Hepatocyte (in vitro differentiated cells): ENCODE measurements at regions not wholly inside any gene's neighbourhood (a gene's known extent, or its start where the extent isn't known, plus 50 kb on each side); places are given as distances from the start of the nearest gene placed in this dataset.
"Not testable (repeated sequence)": the region's sequence is repeated elsewhere in the genome, so short reads cannot be mapped to it uniquely, and the experiment has no call there.

ENCODE experiments used
- DNase-seq: peaks from one replicate; pipeline ENCODE4 v3.0.0-alpha.2; 2016; ENCODE audit warnings: low spot score
- H2AFZ ChIP-seq: fragments of 200-600 bp; sonication (generic); 2 replicates; pipeline ENCODE4 v1.6.0; 2016; ENCODE audit warnings: antibody characterized with exemption, mild to moderate bottlenecking
- H3K27ac ChIP-seq: fragments of 200-600 bp; sonication (generic); 2 replicates; pipeline ENCODE4 v1.5.1; 2016; ENCODE audit warnings: mild to moderate bottlenecking
- H3K27me3 ChIP-seq: fragments of 200-600 bp; sonication (generic); 2 replicates; pipeline ENCODE4 v1.6.1; 2016
- H3K36me3 ChIP-seq: fragments of 200-600 bp; sonication (generic); replicated peaks from 2 replicates; pipeline ENCODE4 v1.5.1; 2016; ENCODE audit warnings: low read depth; ENCODE audit not compliant: insufficient read depth
- H3K4me1 ChIP-seq: fragments of 200-600 bp; sonication (generic); 2 replicates; pipeline ENCODE4 v1.5.1; 2016; ENCODE audit warnings: mild to moderate bottlenecking, moderate library complexity; ENCODE audit not compliant: insufficient read depth
- H3K4me2 ChIP-seq: fragments of 200-600 bp; sonication (generic); 2 replicates; pipeline ENCODE4 v1.6.0; 2016
- H3K4me3 ChIP-seq: fragments of 200-600 bp; sonication (generic); 2 replicates; pipeline ENCODE4 v1.5.1; 2016; ENCODE audit warnings: mild to moderate bottlenecking
- H3K79me2 ChIP-seq: fragments of 200-600 bp; sonication (generic); 2 replicates; pipeline ENCODE4 v1.6.0; 2017; ENCODE audit warnings: mild to moderate bottlenecking
- H3K9me2 ChIP-seq: fragments of 200-600 bp; sonication (generic); replicated peaks from 2 replicates; pipeline ENCODE4 v1.6.0; 2017; ENCODE audit warnings: mild to moderate bottlenecking; ENCODE audit not compliant: insufficient read depth
- H3K9me3 ChIP-seq: fragments of 200-600 bp; sonication (generic); 2 replicates; pipeline ENCODE4 v1.5.1; 2016; ENCODE audit warnings: low read depth, mild to moderate bottlenecking
- H4K20me1 ChIP-seq: fragments of 200-600 bp; sonication (generic); 2 replicates; pipeline ENCODE4 v1.6.0; 2016; ENCODE audit warnings: mild to moderate bottlenecking; ENCODE audit not compliant: insufficient read depth, poor library complexity, severe bottlenecking
- EZH2 ChIP-seq: fragments of 200-600 bp; sonication (generic); IDR thresholded peaks from 2 replicates; pipeline ENCODE4 v1.6.1; 2016; ENCODE audit warnings: antibody characterized with exemption, mild to moderate bottlenecking, borderline replicate concordance
- EZH2phosphoT487 ChIP-seq: fragments of 200-600 bp; sonication (generic); IDR thresholded peaks from one replicate; pipeline ENCODE4 v1.6.1; 2018; ENCODE audit warnings: antibody characterized with exemption, mild to moderate bottlenecking, low read depth, moderate library complexity; ENCODE audit not compliant: unreplicated experiment, severe bottlenecking
- WGBS: methylation state at CpG from one replicate; pipeline ENCODE4 v1.1.6; 2016; ENCODE audit warnings: low lambda C conversion rate; ENCODE audit errors: missing lambda C conversion rate; 5-methylcytosine and 5-hydroxymethylcytosine counted together
- TF ChIP-seq, protein P1 (sequence below): fragments of 200-600 bp; sonication (generic); IDR thresholded peaks from 2 replicates; pipeline ENCODE4 v1.5.1; 2016; ENCODE audit warnings: antibody characterized with exemption, mild to moderate bottlenecking; ENCODE audit not compliant: poor library complexity

DNA sequence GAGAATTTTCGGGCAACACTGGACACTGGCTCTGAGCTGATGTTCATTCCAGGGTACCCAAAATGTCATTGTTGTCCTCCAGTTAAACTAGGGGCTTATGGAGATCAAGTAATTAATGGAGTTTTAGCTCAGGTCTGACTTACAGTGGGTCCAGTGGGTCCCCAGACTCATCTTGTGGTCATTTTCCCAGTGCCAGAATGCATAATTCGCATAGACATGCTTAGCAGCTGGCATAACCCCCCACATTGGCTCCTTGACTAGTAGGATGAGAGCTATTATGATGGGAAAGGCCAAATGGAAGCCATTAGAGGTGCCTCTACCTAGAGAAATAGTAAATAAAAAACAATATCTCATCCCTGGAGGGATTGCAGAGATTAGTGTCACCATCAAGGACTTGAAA, 818.9 kb downstream of the TMTC2 start:
- DNase-seq, result no peak
- TF ChIP-seq EZH2phosphoT487 (no peak), EZH2 (no peak)
- TF ChIP-seq, protein P1, sequence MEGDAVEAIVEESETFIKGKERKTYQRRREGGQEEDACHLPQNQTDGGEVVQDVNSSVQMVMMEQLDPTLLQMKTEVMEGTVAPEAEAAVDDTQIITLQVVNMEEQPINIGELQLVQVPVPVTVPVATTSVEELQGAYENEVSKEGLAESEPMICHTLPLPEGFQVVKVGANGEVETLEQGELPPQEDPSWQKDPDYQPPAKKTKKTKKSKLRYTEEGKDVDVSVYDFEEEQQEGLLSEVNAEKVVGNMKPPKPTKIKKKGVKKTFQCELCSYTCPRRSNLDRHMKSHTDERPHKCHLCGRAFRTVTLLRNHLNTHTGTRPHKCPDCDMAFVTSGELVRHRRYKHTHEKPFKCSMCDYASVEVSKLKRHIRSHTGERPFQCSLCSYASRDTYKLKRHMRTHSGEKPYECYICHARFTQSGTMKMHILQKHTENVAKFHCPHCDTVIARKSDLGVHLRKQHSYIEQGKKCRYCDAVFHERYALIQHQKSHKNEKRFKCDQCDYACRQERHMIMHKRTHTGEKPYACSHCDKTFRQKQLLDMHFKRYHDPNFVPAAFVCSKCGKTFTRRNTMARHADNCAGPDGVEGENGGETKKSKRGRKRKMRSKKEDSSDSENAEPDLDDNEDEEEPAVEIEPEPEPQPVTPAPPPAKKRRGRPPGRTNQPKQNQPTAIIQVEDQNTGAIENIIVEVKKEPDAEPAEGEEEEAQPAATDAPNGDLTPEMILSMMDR, result no peak
- Histone ChIP-seq H3K4me1 (no peaks in the 10 kb centered on the region), H3K9me2 (no peaks in the 10 kb centered on the region), H3K27ac (no peak overlapping the region), H3K79me2 (no peaks in the 10 kb centered on the region), H3K27me3 (no peaks in the 10 kb centered on the region), H4K20me1 (no peaks in the 10 kb centered on the region), H2AFZ (no peak overlapping the region), H3K36me3 (no peaks in the 10 kb centered on the region), H3K4me3 (no peak overlapping the region), H3K4me2 (no peak overlapping the region), H3K9me3 (no peaks in the 10 kb centered on the region)
- WGBS, result 79% methylated on average over 2 of the region's 2 CpGs

DNA sequence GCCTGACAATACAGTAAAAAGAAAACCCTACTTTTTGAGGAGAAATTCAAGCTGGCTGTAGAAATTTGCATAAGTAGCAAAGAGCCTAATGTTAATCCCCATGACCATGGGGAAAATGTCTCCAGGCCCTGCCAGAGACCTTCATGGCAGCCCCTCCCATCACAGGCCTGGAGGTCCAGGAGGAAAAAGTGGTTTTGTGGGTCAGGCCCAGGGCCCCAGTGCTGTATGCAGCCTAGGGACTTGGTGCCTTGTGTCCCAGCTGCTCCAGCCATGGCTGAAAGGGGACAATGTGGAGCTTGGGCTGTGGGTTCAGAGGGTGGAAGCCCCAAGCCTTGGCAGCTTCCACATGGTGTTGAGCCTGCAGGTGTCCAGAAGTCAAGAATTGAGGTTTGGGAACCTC, 813.2 kb downstream of the TMTC2 start:
- not testable (repeated sequence) for H4K20me1 ChIP-seq, H3K27me3 ChIP-seq, H3K4me1 ChIP-seq, H3K27ac ChIP-seq, H3K36me3 ChIP-seq, H3K9me3 ChIP-seq, H3K4me3 ChIP-seq, H3K9me2 ChIP-seq, H2AFZ ChIP-seq, H3K4me2 ChIP-seq, H3K79me2 ChIP-seq, DNase-seq

DNA sequence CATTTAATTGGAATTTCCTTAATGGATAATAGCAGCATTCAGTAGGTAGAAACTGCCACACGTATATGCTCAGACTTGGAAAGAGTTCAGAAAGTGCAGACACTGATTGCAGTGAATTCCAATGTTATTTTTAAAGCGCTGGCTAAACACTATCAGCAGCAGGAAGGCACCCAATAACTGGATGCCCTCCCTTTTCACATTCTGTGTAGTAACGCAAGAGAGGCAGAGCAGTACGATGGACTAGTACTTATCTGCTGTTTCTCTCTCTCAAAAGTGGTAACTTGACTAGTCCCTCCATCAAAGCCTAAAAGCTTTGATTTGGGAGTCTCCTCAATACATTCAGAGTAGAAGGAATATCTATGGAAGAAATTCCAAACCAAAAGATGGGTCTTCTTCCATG, 791.0 kb downstream of the TMTC2 start:
- no peaks in the 10 kb centered on the region for H3K9me2 ChIP-seq
- 35% methylated on average over 4 of the region's 4 CpGs for WGBS
- H3K79me2 ChIP-seq, result no peaks in the 10 kb centered on the region
- no peak overlapping the region for H2AFZ ChIP-seq
- no peaks in the 10 kb centered on the region for H3K36me3 ChIP-seq
- H3K4me2 ChIP-seq, result no peak overlapping the region
- H3K4me3 ChIP-seq, result no peak overlapping the region
- TF ChIP-seq EZH2 (no peak), EZH2phosphoT487 (no peak)
- TF ChIP-seq, protein P1, result no peak
- peaks cover 6% of the 10 kb centered on the region for H3K4me1 ChIP-seq
- H3K27me3 ChIP-seq, result peaks cover 4% of the 10 kb centered on the region
- DNase-seq, result no peak
- no peak overlapping the region for H3K27ac ChIP-seq
- no peaks in the 10 kb centered on the region for H3K9me3 ChIP-seq
- H4K20me1 ChIP-seq, result no peaks in the 10 kb centered on the region

DNA sequence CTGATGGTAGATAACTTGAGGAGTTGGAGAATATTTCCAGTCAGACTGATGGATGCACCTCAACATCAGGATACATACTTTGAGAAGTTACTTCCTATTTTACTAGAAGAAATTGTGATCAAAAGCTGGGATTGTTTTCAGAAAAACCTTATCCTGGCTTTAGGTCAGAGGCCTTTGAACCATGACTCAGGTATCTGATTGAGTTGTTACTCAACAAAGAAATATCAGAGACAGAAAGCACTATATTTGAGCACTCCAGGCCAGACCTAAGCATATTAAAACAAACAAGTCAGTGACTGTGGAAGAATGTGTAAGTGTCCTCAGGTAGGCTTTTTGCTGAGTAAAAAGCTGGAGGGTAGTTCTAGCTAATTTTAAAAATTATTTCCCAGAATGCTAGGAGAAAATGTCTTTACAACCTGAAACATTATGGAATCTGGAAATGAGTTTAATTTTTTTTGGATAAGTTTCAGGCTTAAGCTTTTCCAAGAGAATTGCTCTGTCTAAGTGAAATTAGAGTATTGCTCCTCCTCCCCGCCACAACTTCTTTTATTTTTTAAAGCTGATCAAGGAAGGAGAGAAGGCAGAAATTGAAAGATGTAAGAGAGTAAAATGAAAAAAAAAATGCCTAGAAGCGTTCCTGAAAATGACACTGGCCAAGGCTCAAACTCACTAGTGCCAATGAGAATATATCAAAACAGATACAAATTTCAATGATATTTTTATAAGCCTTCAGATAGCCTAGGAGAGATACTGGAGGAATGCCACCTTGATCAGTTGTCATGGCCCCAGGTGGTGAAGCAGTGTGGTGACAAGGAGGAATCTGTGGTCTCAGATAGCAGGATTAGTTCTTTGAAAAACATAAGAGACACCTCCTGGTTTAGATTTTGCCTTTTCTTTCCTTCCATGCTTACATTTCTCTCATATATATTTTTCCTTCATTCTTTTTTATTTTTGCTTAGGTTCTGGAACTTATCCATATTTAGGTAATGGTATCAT, 790.3 kb downstream of the TMTC2 start:
- no peak overlapping the region for H3K27ac ChIP-seq
- peaks cover 4% of the 10 kb centered on the region for H3K27me3 ChIP-seq
- WGBS, result 86% methylated on average over 2 of the region's 2 CpGs
- no peak overlapping the region for H3K4me3 ChIP-seq
- no peaks in the 10 kb centered on the region for H3K36me3 ChIP-seq
- no peaks in the 10 kb centered on the region for H3K79me2 ChIP-seq
- H4K20me1 ChIP-seq, result no peaks in the 10 kb centered on the region
- H3K4me1 ChIP-seq, result peaks cover 6% of the 10 kb centered on the region
- no peak for DNase-seq
- no peaks in the 10 kb centered on the region for H3K9me2 ChIP-seq
- H3K4me2 ChIP-seq, result no peak overlapping the region
- TF ChIP-seq, protein P1, result no peak
- no peak for TF ChIP-seq EZH2phosphoT487
- H3K9me3 ChIP-seq, result no peaks in the 10 kb centered on the region
- H2AFZ ChIP-seq, result no peak overlapping the region
